Esophagus (tissue), 2 donors: ENCODE measurements at regions not wholly inside any gene's neighbourhood (a gene's known extent, or its start where the extent isn't known, plus 50 kb on each side); places are given as distances from the start of the nearest gene placed in this dataset.

Experiments used
- H3K27ac ChIP-seq, 2 donors: one replicate each; pipeline ENCODE4 v1.5.1; 2013; ENCODE audit warnings: low read depth in 2 of 2, mild to moderate bottlenecking in 2 of 2, inconsistent platforms in 1 of 2, low read length in 1 of 2, moderate library complexity in 1 of 2
- H3K27me3 ChIP-seq, 2 donors: one replicate each; pipeline ENCODE4 v1.6.1; 2013; ENCODE audit warnings: low read length in 2 of 2, control low read depth in 1 of 2, mild to moderate bottlenecking in 1 of 2; ENCODE audit not compliant: insufficient read depth in 2 of 2, control insufficient read depth in 1 of 2
- H3K36me3 ChIP-seq, 2 donors: one replicate each; pipeline ENCODE4 v1.6.1; 2013; ENCODE audit warnings: low read length in 1 of 2; ENCODE audit not compliant: control insufficient read depth in 2 of 2, insufficient read depth in 2 of 2
- H3K4me1 ChIP-seq, 2 donors: one replicate each; pipeline ENCODE4 v1.6.1; 2013; ENCODE audit warnings: low read length in 1 of 2; ENCODE audit not compliant: control insufficient read depth in 2 of 2, insufficient read depth in 2 of 2
- H3K4me3 ChIP-seq, 2 donors: one replicate each; pipeline ENCODE4 v1.5.1; 2013; ENCODE audit warnings: low read length in 2 of 2, mild to moderate bottlenecking in 2 of 2, low read depth in 1 of 2, moderate library complexity in 1 of 2
- H3K9me3 ChIP-seq, 2 donors: one replicate each; pipeline ENCODE4 v1.6.1; 2013; ENCODE audit warnings: mild to moderate bottlenecking in 2 of 2, low read depth in 1 of 2, low read length in 1 of 2, moderate library complexity in 1 of 2; ENCODE audit not compliant: control insufficient read depth in 2 of 2, insufficient read depth in 1 of 2
- WGBS, 2 donors: extraction: QIAGEN DNeasy Blood & Tissue Kit; methylation state at CpG; one replicate each; pipeline ENCODE4 v1.1.7; 2013; 5-methylcytosine and 5-hydroxymethylcytosine counted together
- donor health status: healthy with polysubstance abuse.
- donor health status: Bipolar disorder and iron deficiency.

GRCh38 chr1:73910062-73910461 lies 287.9 kb downstream of the LRRIQ3 start:
- Histone ChIP-seq H3K27ac (no peak overlapping the region), H3K27me3 (no peaks in the 10 kb centered on the region), H3K9me3 (no peaks in the 10 kb centered on the region), H3K4me3 (no peak overlapping the region), H3K4me1 (no peaks in the 10 kb centered on the region), H3K36me3 (no peaks in the 10 kb centered on the region)
- 65 to 69% methylated on average over 2 of the region's 2 CpGs for WGBS, 2 donors

- no peaks in the 10 kb centered on the region for H3K9me3 ChIP-seq
- H3K4me1 ChIP-seq = no peaks in the 10 kb centered on the region
- no peak overlapping the region for H3K27ac ChIP-seq
- H3K4me3 ChIP-seq = no peak overlapping the region
- no peaks in the 10 kb centered on the region for H3K27me3 ChIP-seq
- 65 to 67% methylated on average over 2 of the region's 2 CpGs for WGBS, 2 donors
- H3K36me3 ChIP-seq = no peaks in the 10 kb centered on the region
These were observed 288.9 kb downstream of the LRRIQ3 start for GRCh38 chr1:73909043-73909562.

- H3K27ac ChIP-seq = no peak overlapping the region
- no peaks in the 10 kb centered on the region for H3K4me1 ChIP-seq
- no peaks in the 10 kb centered on the region for H3K9me3 ChIP-seq
- no peak overlapping the region for H3K4me3 ChIP-seq
- WGBS, 2 donors = 32 to 45% methylated on average over 1 of the region's 1 CpG
- no peaks in the 10 kb centered on the region for H3K36me3 ChIP-seq
- no peaks in the 10 kb centered on the region for H3K27me3 ChIP-seq
These were observed 290.9 kb downstream of the LRRIQ3 start for GRCh38 chr1:73907051-73907450.

GRCh38 chr1:73903092-73903491 lies 294.9 kb downstream of the LRRIQ3 start:
- Histone ChIP-seq H3K27me3 (no peaks in the 10 kb centered on the region), H3K4me3 (no peak overlapping the region), H3K36me3 (no peaks in the 10 kb centered on the region), H3K27ac (no peak overlapping the region), H3K4me1 (no peaks in the 10 kb centered on the region), H3K9me3 (no peaks in the 10 kb centered on the region)
- 83 to 87% methylated on average over 3 of the region's 3 CpGs for WGBS, 2 donors

- H3K9me3 ChIP-seq = no peaks in the 10 kb centered on the region
These were observed 296.2 kb downstream of the LRRIQ3 start for GRCh38 chr1:73901738-73902137.

GRCh38 chr1:73899311-73899710 lies 298.7 kb downstream of the LRRIQ3 start:
- WGBS, 2 donors = 17 to 29% methylated on average over 3 of the region's 3 CpGs
- H3K27ac ChIP-seq = no peak overlapping the region
- H3K27me3 ChIP-seq = no peaks in the 10 kb centered on the region
- no peaks in the 10 kb centered on the region for H3K4me1 ChIP-seq
- no peaks in the 10 kb centered on the region for H3K9me3 ChIP-seq
- no peaks in the 10 kb centered on the region for H3K36me3 ChIP-seq
- H3K4me3 ChIP-seq = no peak overlapping the region

More at GRCh38 chr1:73901738-73902137, 296.2 kb downstream of the LRRIQ3 start:
- Histone ChIP-seq H3K27me3 (no peaks in the 10 kb centered on the region), H3K4me3 (no peak overlapping the region), H3K36me3 (no peaks in the 10 kb centered on the region), H3K27ac (no peak overlapping the region), H3K4me1 (no peaks in the 10 kb centered on the region)
- 54 to 55% methylated on average over 5 of the region's 5 CpGs for WGBS, 2 donors

GRCh38 chr1:73898540-73898939 lies 299.4 kb downstream of the LRRIQ3 start:
- Histone ChIP-seq H3K27ac (no peak overlapping the region), H3K4me3 (no peak overlapping the region), H3K4me1 (no peaks in the 10 kb centered on the region), H3K9me3 (no peaks in the 10 kb centered on the region), H3K27me3 (no peaks in the 10 kb centered on the region), H3K36me3 (no peaks in the 10 kb centered on the region)
- 84 to 85% methylated on average over 3 of the region's 3 CpGs for WGBS, 2 donors

- Histone ChIP-seq H3K4me1 (no peaks in the 10 kb centered on the region), H3K4me3 (no peak overlapping the region), H3K27me3 (no peaks in the 10 kb centered on the region), H3K36me3 (no peaks in the 10 kb centered on the region), H3K27ac (no peak overlapping the region), H3K9me3 (no peaks in the 10 kb centered on the region)
- 83% methylated on average over 3 of the region's 3 CpGs for WGBS, 2 donors
These were observed 310.6 kb downstream of the LRRIQ3 start for GRCh38 chr1:73887412-73887811.

GRCh38 chr1:73886716-73887115 lies 311.3 kb downstream of the LRRIQ3 start:
- Histone ChIP-seq H3K4me3 (no peak overlapping the region), H3K9me3 (no peaks in the 10 kb centered on the region), H3K27me3 (no peaks in the 10 kb centered on the region), H3K36me3 (no peaks in the 10 kb centered on the region), H3K4me1 (no peaks in the 10 kb centered on the region), H3K27ac (no peak overlapping the region)
- WGBS, 2 donors = 63 to 66% methylated on average over 2 of the region's 2 CpGs

GRCh38 chr1:73874806-73875205 lies 323.2 kb downstream of the LRRIQ3 start:
- H3K9me3 ChIP-seq = no peaks in the 10 kb centered on the region
- H3K27ac ChIP-seq = no peak overlapping the region
- 56 to 67% methylated on average over 1 of the region's 1 CpG for WGBS, 2 donors
- H3K4me1 ChIP-seq = no peaks in the 10 kb centered on the region
- H3K4me3 ChIP-seq = no peak overlapping the region
- no peaks in the 10 kb centered on the region for H3K27me3 ChIP-seq
- H3K36me3 ChIP-seq = no peaks in the 10 kb centered on the region
